Jurkat, Clone E6-1 (cell line): ENCODE measurements at regions not wholly inside any gene's neighbourhood (a gene's known extent, or its start where the extent isn't known, plus 50 kb on each side); places are given as distances from the start of the nearest gene placed in this dataset.

Source experiments
- DNase-seq: peaks from one replicate; pipeline ENCODE4 v3.0.0-alpha.2; 2011; ENCODE audit warnings: low read depth, low spot score
- H3K4me3 ChIP-seq: 2 replicates; pipeline ENCODE4 v1.5.1; 2011; ENCODE audit warnings: mild to moderate bottlenecking, low read length, control low read depth, moderate library complexity

GRCh38 chr10:93175490-93175889 lies 101.8 kb downstream of the CYP26A1 start:
- no peak for DNase-seq

GRCh38 chr10:93177511-93177910 lies 103.8 kb downstream of the CYP26A1 start:
- no peak overlapping the region for H3K4me3 ChIP-seq
- DNase-seq = no peak

More at GRCh38 chr10:93175490-93175889, 101.8 kb downstream of the CYP26A1 start:
- no peak overlapping the region for H3K4me3 ChIP-seq

- DNase-seq = no peak
- no peak overlapping the region for H3K4me3 ChIP-seq
Measured at GRCh38 chr10:93178226-93178625, 104.5 kb downstream of the CYP26A1 start.

GRCh38 chr10:93180482-93180931 lies 106.8 kb downstream of the CYP26A1 start:
- H3K4me3 ChIP-seq = no peak overlapping the region
- DNase-seq = no peak

GRCh38 chr10:93181271-93182048 lies 107.8 kb downstream of the CYP26A1 start:
- no peak overlapping the region for H3K4me3 ChIP-seq
- no peak for DNase-seq

GRCh38 chr10:93182049-93182327 lies 108.3 kb downstream of the CYP26A1 start:
- no peak overlapping the region for H3K4me3 ChIP-seq
- DNase-seq = no peak

- no peak for DNase-seq
- H3K4me3 ChIP-seq = no peak overlapping the region
Measured at GRCh38 chr10:93182790-93183189, 109.1 kb downstream of the CYP26A1 start.

- H3K4me3 ChIP-seq = no peak overlapping the region
- DNase-seq = no peak
Measured at GRCh38 chr10:93186653-93187052, 113.0 kb downstream of the CYP26A1 start.

- DNase-seq = no peak
- H3K4me3 ChIP-seq = no peak overlapping the region
Measured at GRCh38 chr10:93189944-93190343, 116.3 kb downstream of the CYP26A1 start.

GRCh38 chr10:93190372-93190771 lies 116.7 kb downstream of the CYP26A1 start:
- no peak for DNase-seq
- H3K4me3 ChIP-seq = no peak overlapping the region

- no peak for DNase-seq
- H3K4me3 ChIP-seq = no peak overlapping the region
Measured at GRCh38 chr10:93193906-93194305, 120.2 kb downstream of the CYP26A1 start.

- no peak overlapping the region for H3K4me3 ChIP-seq
- no peak for DNase-seq
Measured at GRCh38 chr10:93198401-93199131, 124.9 kb downstream of the CYP26A1 start.

- no peak overlapping the region for H3K4me3 ChIP-seq
- DNase-seq = no peak
Measured at GRCh38 chr10:93199191-93199751, 125.6 kb downstream of the CYP26A1 start.

- DNase-seq = no peak
- no peak overlapping the region for H3K4me3 ChIP-seq
Measured at GRCh38 chr10:93204494-93205485, 131.1 kb downstream of the CYP26A1 start.

- no peak for DNase-seq
- no peak overlapping the region for H3K4me3 ChIP-seq
Measured at GRCh38 chr10:93206652-93207051, 133.0 kb downstream of the CYP26A1 start.

- no peak for DNase-seq
- H3K4me3 ChIP-seq = no peak overlapping the region
Measured at GRCh38 chr10:93208717-93209464, 135.2 kb downstream of the CYP26A1 start.

- no peak for DNase-seq
- no peak overlapping the region for H3K4me3 ChIP-seq
Measured at GRCh38 chr10:93211991-93212390, 138.3 kb downstream of the CYP26A1 start.

- no peak for DNase-seq
- H3K4me3 ChIP-seq = no peak overlapping the region
Measured at GRCh38 chr10:93215312-93215711, 141.6 kb downstream of the CYP26A1 start.
